Caco-2 (cell line): ENCODE measurements at regions not wholly inside any gene's neighbourhood (a gene's known extent, or its start where the extent isn't known, plus 50 kb on each side); places are given as distances from the start of the nearest gene placed in this dataset.

Experiments
- BruUV-seq: library from RNA; stranded (reverse); fragments of 400-500 nt; replicated peaks from 2 replicates; lab custom pipeline; 2021; lab: Mats Ljungman, UMichigan
- CTCF ChIA-PET: fragments of 300-600 bp; sonication (Branson Sonifier 250); formaldehyde crosslinking; loops from one replicate; lab custom pipeline; 2022; ENCODE audit warnings: antibody characterized with exemption; lab: Charles Lee
- POLR2A ChIA-PET: fragments of 300-600 bp; sonication (Branson Sonifier 250); formaldehyde crosslinking; loops from one replicate; lab custom pipeline; 2022; ENCODE audit warnings: antibody characterized with exemption; lab: Charles Lee
- DNase-seq, 2 experiments: peaks; one replicate each; pipeline versions ENCODE4 v3.0.0 to v3.0.0-alpha.2; 2020 to 2022
- H3K27me3 ChIP-seq: replicated peaks from 2 replicates; pipeline ENCODE4 v1.6.0; 2011; ENCODE audit warnings: low read length; ENCODE audit not compliant: control insufficient read depth, insufficient read depth
- H3K36me3 ChIP-seq: 2 replicates; pipeline ENCODE4 v1.5.1; 2011; ENCODE audit warnings: low read length; ENCODE audit not compliant: control insufficient read depth, insufficient read depth
- H3K4me1 ChIP-seq: fragments of 250-450 bp; sonication (Bioruptor Pico); 2 replicates; pipeline ENCODE4 v1.5.1; 2020; ENCODE audit warnings: mild to moderate bottlenecking
- H3K4me3 ChIP-seq: 2 replicates; pipeline ENCODE4 v1.5.1; 2011; ENCODE audit warnings: low read depth, mild to moderate bottlenecking, control low read depth, low read length
- H3K9me3 ChIP-seq: fragments of 250-450 bp; sonication (Bioruptor Pico); 2 replicates; pipeline ENCODE4 v1.5.1; 2020; ENCODE audit warnings: mild to moderate bottlenecking, moderate library complexity
- H3K27ac Mint-ChIP-seq: one replicate; pipeline ENCODE4 v1.8.0; 2022; ENCODE audit warnings: mixed read lengths; ENCODE audit not compliant: unreplicated experiment
- H3K27me3 Mint-ChIP-seq: one replicate; pipeline ENCODE4 v1.8.0; 2022; ENCODE audit warnings: mixed read lengths; ENCODE audit not compliant: insufficient read depth, unreplicated experiment
- H3K36me3 Mint-ChIP-seq: one replicate; pipeline ENCODE4 v1.8.0; 2022; ENCODE audit warnings: mild to moderate bottlenecking, mixed read lengths; ENCODE audit not compliant: insufficient read depth, unreplicated experiment
- H3K4me1 Mint-ChIP-seq: one replicate; pipeline ENCODE4 v1.8.0; 2022; ENCODE audit warnings: low read depth, mixed read lengths; ENCODE audit not compliant: unreplicated experiment
- H3K4me3 Mint-ChIP-seq: one replicate; pipeline ENCODE4 v1.8.0; 2022; ENCODE audit warnings: mild to moderate bottlenecking, moderate library complexity, mixed read lengths; ENCODE audit not compliant: unreplicated experiment
- H3K9me3 Mint-ChIP-seq: one replicate; pipeline ENCODE4 v1.8.0; 2022; ENCODE audit warnings: mixed read lengths; ENCODE audit not compliant: unreplicated experiment
- intact Hi-C: fragments of 100-400 bp; cut with micrococcal nuclease; formaldehyde crosslinking; loops from one replicate; pipeline ENCODE4 v1.10.0; 2022; ENCODE audit not compliant: unreplicated experiment
- TF ChIP-seq, protein P1 (sequence below), 2 experiments: fragments of 200-600 bp in 1 of 2; IDR thresholded peaks; 1 replicate in 1 of 2; 2 replicates in 1 of 2; pipeline versions ENCODE4 v1.5.1 to v1.8.0; 2011 to 2022; ENCODE audit warnings: antibody characterized with exemption in 1 of 2, control low read depth in 1 of 2, inconsistent platforms in 1 of 2, low read depth in 1 of 2, low read length in 1 of 2, mild to moderate bottlenecking in 1 of 2, moderate library complexity in 1 of 2; ENCODE audit not compliant: insufficient read depth in 1 of 2, severe bottlenecking in 1 of 2, unreplicated experiment in 1 of 2

DNA sequence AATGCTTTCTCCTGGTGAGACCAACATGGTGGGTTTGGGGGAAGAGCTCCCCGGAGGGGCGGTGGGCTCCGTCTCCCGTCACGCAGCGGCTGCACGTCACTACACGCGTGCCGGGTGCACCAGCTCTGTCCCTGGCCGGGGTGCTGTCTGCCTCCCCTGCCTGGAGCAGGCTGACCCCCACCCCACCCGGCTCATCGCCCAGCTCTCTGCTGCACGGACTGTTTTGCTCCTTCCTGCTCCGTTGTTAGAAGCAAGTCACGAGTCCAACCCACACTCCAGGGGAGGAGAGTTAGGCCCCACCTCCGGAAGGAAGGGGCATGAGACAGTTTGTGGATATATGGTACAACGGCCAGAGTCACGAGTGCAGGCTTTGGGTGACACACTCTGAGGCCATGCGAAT, 364.9 kb downstream of the BRD1 start:
- ChIA-PET CTCF (no interaction called here), POLR2A (no interaction called here)
- no peak overlapping the region for H3K4me3 Mint-ChIP-seq
- intact Hi-C loops, result no loop called here
- H3K27me3 Mint-ChIP-seq, result peaks cover 15% of the 10 kb centered on the region
- TF ChIP-seq, protein P1, sequence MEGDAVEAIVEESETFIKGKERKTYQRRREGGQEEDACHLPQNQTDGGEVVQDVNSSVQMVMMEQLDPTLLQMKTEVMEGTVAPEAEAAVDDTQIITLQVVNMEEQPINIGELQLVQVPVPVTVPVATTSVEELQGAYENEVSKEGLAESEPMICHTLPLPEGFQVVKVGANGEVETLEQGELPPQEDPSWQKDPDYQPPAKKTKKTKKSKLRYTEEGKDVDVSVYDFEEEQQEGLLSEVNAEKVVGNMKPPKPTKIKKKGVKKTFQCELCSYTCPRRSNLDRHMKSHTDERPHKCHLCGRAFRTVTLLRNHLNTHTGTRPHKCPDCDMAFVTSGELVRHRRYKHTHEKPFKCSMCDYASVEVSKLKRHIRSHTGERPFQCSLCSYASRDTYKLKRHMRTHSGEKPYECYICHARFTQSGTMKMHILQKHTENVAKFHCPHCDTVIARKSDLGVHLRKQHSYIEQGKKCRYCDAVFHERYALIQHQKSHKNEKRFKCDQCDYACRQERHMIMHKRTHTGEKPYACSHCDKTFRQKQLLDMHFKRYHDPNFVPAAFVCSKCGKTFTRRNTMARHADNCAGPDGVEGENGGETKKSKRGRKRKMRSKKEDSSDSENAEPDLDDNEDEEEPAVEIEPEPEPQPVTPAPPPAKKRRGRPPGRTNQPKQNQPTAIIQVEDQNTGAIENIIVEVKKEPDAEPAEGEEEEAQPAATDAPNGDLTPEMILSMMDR (IDR thresholded peaks at IDR 0.05; ENCODE audit: insufficient read depth in 1 of 2, low read depth in 1 of 2, low read length in 1 of 2, severe bottlenecking in 1 of 2, unreplicated experiment in 1 of 2), result no peak
- Histone ChIP-seq H3K4me3 (no peak overlapping the region), H3K36me3 (no peaks in the 10 kb centered on the region), H3K27me3 (no peaks in the 10 kb centered on the region; the same call in 1 of the 2 replicates), H3K9me3 (no peaks in the 10 kb centered on the region), H3K4me1 (no peaks in the 10 kb centered on the region)
- no peak overlapping the region for H3K27ac Mint-ChIP-seq
- no peak for DNase-seq
- H3K9me3 Mint-ChIP-seq, result no peaks in the 10 kb centered on the region
- no peaks in the 10 kb centered on the region for H3K4me1 Mint-ChIP-seq
- no TSS peak for BruUV-seq
- H3K36me3 Mint-ChIP-seq, result no peaks in the 10 kb centered on the region

DNA sequence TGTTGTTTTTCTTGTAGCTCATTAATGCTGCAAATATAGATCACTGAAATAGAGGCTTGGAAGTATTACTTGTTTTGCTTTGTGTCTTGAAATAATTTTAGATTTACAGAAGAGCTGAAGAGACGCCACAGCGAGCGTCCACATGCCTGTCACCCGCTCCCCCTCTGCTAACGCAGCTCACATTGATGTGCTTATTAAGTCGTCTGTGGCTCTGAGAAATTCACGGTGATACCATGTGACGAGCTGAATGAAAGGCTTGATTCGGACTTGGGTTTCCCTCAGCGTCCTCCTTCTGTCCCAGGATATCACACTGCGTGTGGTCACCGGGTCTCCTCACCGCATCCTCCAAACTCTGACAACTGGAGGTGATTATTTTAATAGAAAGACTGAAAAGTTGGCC, 365.4 kb downstream of the BRD1 start:
- ChIA-PET POLR2A (no interaction called here), CTCF (no interaction called here)
- Mint-ChIP-seq H3K9me3 (no peaks in the 10 kb centered on the region), H3K4me1 (no peaks in the 10 kb centered on the region), H3K27me3 (peaks cover 15% of the 10 kb centered on the region), H3K36me3 (no peaks in the 10 kb centered on the region), H3K27ac (no peak overlapping the region), H3K4me3 (no peak overlapping the region)
- TF ChIP-seq, protein P1 (IDR thresholded peaks at IDR 0.05; ENCODE audit: insufficient read depth in 1 of 2, low read depth in 1 of 2, low read length in 1 of 2, severe bottlenecking in 1 of 2, unreplicated experiment in 1 of 2), result no peak
- intact Hi-C loops, result no loop called here
- DNase-seq, result no peak
- H3K9me3 ChIP-seq, result no peaks in the 10 kb centered on the region
- H3K4me3 ChIP-seq, result no peak overlapping the region
- no peaks in the 10 kb centered on the region; the same call in 1 of the 2 replicates for H3K27me3 ChIP-seq
- H3K36me3 ChIP-seq, result no peaks in the 10 kb centered on the region
- no peaks in the 10 kb centered on the region for H3K4me1 ChIP-seq
- no TSS peak for BruUV-seq

DNA sequence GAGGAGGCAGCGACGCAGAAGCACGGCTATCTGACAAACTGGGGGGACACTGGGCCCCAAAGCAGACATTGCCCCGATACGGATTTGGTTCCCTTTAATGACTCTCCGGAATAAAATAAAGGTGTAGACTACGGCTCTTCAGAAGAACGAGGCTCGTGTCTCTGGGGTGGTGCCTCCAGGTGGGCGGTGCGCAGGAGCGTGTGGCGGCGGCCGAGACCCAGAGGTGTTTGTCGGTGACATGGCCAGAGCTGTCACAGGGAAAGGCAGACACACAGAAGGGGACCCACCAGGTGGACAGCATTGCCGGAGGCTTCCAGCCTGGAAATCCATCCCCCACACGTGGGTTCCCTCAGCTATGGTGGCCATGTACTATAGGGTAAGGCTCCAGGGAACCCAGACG, 366.0 kb downstream of the BRD1 start:
- peaks cover 22% of the 10 kb centered on the region for H3K27me3 Mint-ChIP-seq
- H3K27ac Mint-ChIP-seq, result no peak overlapping the region
- no peaks in the 10 kb centered on the region for H3K4me1 ChIP-seq
- no peaks in the 10 kb centered on the region for H3K36me3 ChIP-seq
- no TSS peak for BruUV-seq
- CTCF ChIA-PET, result no interaction called here
- H3K36me3 Mint-ChIP-seq, result no peaks in the 10 kb centered on the region
- DNase-seq, result no peak
- H3K27me3 ChIP-seq, result no peaks in the 10 kb centered on the region; the same call in 1 of the 2 replicates
- TF ChIP-seq, protein P1 (IDR thresholded peaks at IDR 0.05; ENCODE audit: insufficient read depth in 1 of 2, low read depth in 1 of 2, low read length in 1 of 2, severe bottlenecking in 1 of 2, unreplicated experiment in 1 of 2), result no peak
- H3K4me3 ChIP-seq, result no peak overlapping the region
- POLR2A ChIA-PET, result no interaction called here
- intact Hi-C loops, result no loop called here
- H3K4me3 Mint-ChIP-seq, result no peak overlapping the region
- no peaks in the 10 kb centered on the region for H3K9me3 ChIP-seq
- no peaks in the 10 kb centered on the region for H3K9me3 Mint-ChIP-seq
- H3K4me1 Mint-ChIP-seq, result no peaks in the 10 kb centered on the region
